GM08714 (cell line): ENCODE measurements at regions not wholly inside any gene's neighbourhood (a gene's known extent, or its start where the extent isn't known, plus 50 kb on each side); places are given as distances from the start of the nearest gene placed in this dataset.

ENCODE experiments used
- H3K4me3 ChIP-seq: fragments of 200-500 bp; sonication (Bioruptor generic); 2 replicates; pipeline ENCODE4 v1.5.1; 2014; ENCODE audit warnings: mild to moderate bottlenecking, low read length, inconsistent platforms
- ZNF274 ChIP-seq: IDR thresholded peaks from 2 replicates; pipeline ENCODE4 v1.6.1; 2012; ENCODE audit warnings: mild to moderate bottlenecking, low read depth, low read length

- H3K4me3 ChIP-seq, result no peak overlapping the region
- no peak for TF ChIP-seq ZNF274
These were observed 212.7 kb upstream of the COPS8 start for GRCh38 chr2:236872981-236873380.

GRCh38 chr2:236873636-236874035 is 212.1 kb upstream of the COPS8 start:
- no peak overlapping the region for H3K4me3 ChIP-seq
- no peak for TF ChIP-seq ZNF274

DNA sequence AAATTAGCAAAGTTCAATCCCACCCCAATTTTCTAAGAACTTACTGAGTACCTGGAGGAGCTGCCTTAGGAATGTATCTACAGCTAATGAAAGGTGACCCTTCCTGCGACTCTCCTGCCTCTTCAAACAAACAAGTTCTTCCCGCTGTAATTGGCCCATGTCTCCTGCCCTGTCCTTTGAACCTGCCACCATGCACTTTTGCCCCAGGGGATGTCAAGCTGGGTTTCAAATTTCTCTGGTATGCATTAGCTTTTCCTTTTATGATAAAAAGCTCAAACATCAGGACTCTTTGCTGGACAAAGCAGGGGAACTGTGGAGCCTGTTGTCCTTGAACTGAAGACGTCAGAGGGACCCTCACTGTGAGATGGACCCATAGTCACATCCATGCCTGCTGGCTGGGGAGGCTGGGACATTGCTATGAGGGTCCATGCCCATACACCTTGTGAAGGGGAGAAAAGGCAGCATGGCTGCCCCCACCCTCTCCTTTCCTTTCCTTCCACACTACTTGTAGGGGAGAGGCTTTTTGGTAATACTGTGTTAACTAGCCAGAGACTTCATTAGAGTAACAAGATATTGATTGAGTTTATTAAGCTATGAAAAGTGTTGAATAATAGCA is 210.7 kb upstream of the COPS8 start:
- H3K4me3 ChIP-seq, result no peak overlapping the region
- TF ChIP-seq ZNF274, result no peak

GRCh38 chr2:236875906-236876505 is 209.7 kb upstream of the COPS8 start:
- no peak for TF ChIP-seq ZNF274
- no peak overlapping the region for H3K4me3 ChIP-seq

GRCh38 chr2:236876642-236877041 is 209.0 kb upstream of the COPS8 start:
- TF ChIP-seq ZNF274, result no peak
- H3K4me3 ChIP-seq, result no peak overlapping the region

DNA sequence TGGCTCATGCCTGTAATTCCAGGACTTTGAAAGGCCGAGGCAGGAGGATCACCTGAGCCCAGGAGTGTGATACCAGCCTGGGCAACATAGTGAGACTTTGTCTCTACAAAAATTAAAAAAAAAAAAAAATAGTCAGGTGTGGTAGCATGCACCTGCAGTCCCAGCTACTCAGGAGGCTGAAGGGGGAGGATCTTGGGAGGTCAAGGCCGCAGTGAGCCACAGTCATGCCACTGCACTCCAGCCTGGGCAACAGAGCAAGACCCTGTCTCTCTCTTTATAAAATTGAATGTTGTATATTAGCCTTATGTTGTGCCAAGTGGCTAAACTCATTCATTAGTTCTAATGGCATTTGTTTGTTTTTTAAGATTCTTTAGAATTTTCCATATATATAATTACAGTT is 207.7 kb upstream of the COPS8 start:
- H3K4me3 ChIP-seq, result no peak overlapping the region
- no peak for TF ChIP-seq ZNF274

- TF ChIP-seq ZNF274, result no peak
- H3K4me3 ChIP-seq, result no peak overlapping the region
These were observed 206.2 kb upstream of the COPS8 start for GRCh38 chr2:236879416-236879963.

GRCh38 chr2:236882074-236882473 is 203.6 kb upstream of the COPS8 start:
- no peak overlapping the region for H3K4me3 ChIP-seq
- TF ChIP-seq ZNF274, result no peak

GRCh38 chr2:236882930-236883329 is 202.8 kb upstream of the COPS8 start:
- no peak for TF ChIP-seq ZNF274
- H3K4me3 ChIP-seq, result no peak overlapping the region

GRCh38 chr2:236883819-236884218 is 201.9 kb upstream of the COPS8 start:
- TF ChIP-seq ZNF274, result no peak
- H3K4me3 ChIP-seq, result no peak overlapping the region

DNA sequence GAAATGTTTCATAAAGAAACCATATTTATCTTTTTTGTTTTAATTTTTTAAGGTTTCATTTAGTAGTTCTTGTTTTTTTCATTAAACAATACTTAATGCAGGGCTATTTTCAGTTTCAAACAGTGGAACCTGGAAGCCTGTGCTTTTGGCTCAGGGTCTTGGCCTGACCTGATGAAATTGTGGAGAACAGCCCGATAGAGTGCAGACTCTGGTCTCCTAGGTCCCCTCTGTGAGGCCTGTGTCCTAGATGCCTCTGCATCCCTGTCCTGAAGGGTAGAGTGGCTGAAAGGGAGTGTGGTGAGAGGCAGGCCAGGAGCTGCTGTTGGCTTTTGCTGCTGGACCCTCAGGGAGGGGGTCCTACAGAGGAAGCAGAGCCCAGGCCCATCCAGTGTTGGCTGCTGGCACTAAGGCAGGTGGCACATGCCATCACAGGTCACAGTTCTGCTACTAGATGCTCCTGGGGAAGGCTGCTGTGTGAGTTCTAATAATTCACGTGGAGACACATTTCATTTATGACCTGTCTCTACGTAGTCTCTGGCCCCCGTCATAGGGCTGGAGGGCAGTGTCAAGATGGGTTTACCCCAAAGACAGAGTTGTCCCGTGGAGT is 201.0 kb upstream of the COPS8 start:
- TF ChIP-seq ZNF274, result no peak

GRCh38 chr2:236886456-236886855 is 199.2 kb upstream of the COPS8 start:
- H3K4me3 ChIP-seq, result no peak overlapping the region
- no peak for TF ChIP-seq ZNF274

More for the DNA sequence above, 201.0 kb upstream of the COPS8 start:
- H3K4me3 ChIP-seq, result no peak overlapping the region

GRCh38 chr2:236887531-236887930 is 198.2 kb upstream of the COPS8 start:
- no peak overlapping the region for H3K4me3 ChIP-seq
- no peak for TF ChIP-seq ZNF274

DNA sequence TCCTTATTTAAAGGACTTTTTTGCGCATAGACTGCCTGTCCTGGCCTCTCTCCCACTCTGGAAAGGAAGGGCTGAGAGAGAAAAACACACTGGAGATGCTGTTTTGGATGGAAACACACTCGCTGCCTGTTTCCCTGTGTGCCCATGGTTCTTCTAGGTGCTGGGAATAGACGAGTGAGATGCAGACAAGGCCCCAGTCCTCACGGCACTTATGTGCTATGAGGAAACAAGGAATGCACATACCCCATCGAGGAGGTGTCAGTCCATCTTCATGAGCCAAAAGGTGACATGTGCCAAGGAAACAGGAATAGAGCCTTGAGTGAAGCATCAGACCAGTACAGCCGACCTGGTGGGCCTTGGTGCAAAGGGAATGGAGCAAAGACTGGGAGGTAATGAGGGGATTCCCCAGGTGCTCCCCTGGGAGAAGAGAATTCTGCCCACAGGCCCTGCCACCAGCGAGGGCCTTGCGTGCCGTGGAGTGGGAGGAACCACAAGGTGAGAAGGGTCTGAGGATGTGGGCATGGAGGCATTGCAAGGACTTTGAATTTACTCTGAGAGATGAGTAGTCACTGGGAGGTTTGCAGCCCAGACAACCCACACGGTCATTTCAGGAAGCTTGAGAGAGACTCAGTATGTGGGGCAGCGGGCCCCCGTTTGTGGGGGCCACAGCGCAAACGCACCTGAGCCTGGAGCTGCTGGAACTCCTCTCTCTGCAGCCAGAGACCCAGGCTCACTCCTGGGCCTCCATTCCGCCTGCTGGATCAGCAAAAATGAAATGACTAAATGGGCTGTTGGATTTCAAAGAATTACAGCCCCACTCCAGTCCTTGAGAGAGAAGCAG is 197.5 kb upstream of the COPS8 start:
- no peak overlapping the region for H3K4me3 ChIP-seq

More for the DNA sequence above, 197.5 kb upstream of the COPS8 start:
- no peak for TF ChIP-seq ZNF274
